Occipital lobe (tissue), 1 donor: ENCODE measurements at regions not wholly inside any gene's neighbourhood (a gene's known extent, or its start where the extent isn't known, plus 50 kb on each side); places are given as distances from the start of the nearest gene placed in this dataset.

Source experiments
- DNase-seq: peaks from one replicate; lab custom pipeline; 2025; lab: John Stamatoyannopoulos, UW

GRCh38 chr17:51548125-51548524, 287.8 kb downstream of the UTP18 start:
- DNase-seq: no peak

GRCh38 chr17:51555153-51555552, 294.8 kb downstream of the UTP18 start:
- no peak for DNase-seq

- DNase-seq: no peak
These were observed 299.4 kb downstream of the UTP18 start for GRCh38 chr17:51559778-51560177.

- DNase-seq: no peak
These were observed 300.1 kb downstream of the UTP18 start for GRCh38 chr17:51560398-51560797.

GRCh38 chr17:51563961-51564360, 303.6 kb downstream of the UTP18 start:
- DNase-seq: no peak

GRCh38 chr17:51572115-51572514, 311.8 kb downstream of the UTP18 start:
- DNase-seq: no peak
